ENCODE measurements at regions not wholly inside any gene's neighbourhood (a gene's known extent, or its start where the extent isn't known, plus 50 kb on each side); places are given as distances from the start of the nearest gene placed in this dataset.

- Histone ChIP-seq H3K4me3 (ENCODE audit: low read depth in 1 of 2, low read length in 2 of 2) (no peak overlapping the region), H3K27ac (ENCODE audit: low read depth, low read length) (no peak overlapping the region), H3K9me3 (ENCODE audit: control insufficient read depth in 1 of 2, low read length in 2 of 2) (peaks cover 0 to 3% of the 10 kb centered on the region in 2 donors), H3K36me3 (ENCODE audit: control insufficient read depth in 1 of 2, insufficient read depth in 2 of 2, low read length in 2 of 2) (no peaks in the 10 kb centered on the region), H3K9ac (ENCODE audit: low read depth in 1 of 2, low read length in 2 of 2) (no peak overlapping the region), H3K27me3 (ENCODE audit: control insufficient read depth in 1 of 2, insufficient read depth in 2 of 2, low read length in 2 of 2) (no peaks in the 10 kb centered on the region), H3K4me1 (ENCODE audit: control insufficient read depth in 1 of 2, insufficient read depth in 2 of 2, low read length in 2 of 2) (no peaks in the 10 kb centered on the region)
Measured at GRCh38 chr4:43855283-43855682, 593.3 kb downstream of the KCTD8 start.

GRCh38 chr4:43864616-43865146 lies 583.9 kb downstream of the KCTD8 start:
- no peaks in the 10 kb centered on the region for H3K36me3 ChIP-seq (ENCODE audit: control insufficient read depth in 1 of 2, insufficient read depth in 2 of 2, low read length in 2 of 2)

GRCh38 chr4:43867908-43868307 lies 580.7 kb downstream of the KCTD8 start:
- no peaks in the 10 kb centered on the region for H3K36me3 ChIP-seq (ENCODE audit: control insufficient read depth in 1 of 2, insufficient read depth in 2 of 2, low read length in 2 of 2)
- H3K9ac ChIP-seq (ENCODE audit: low read depth in 1 of 2, low read length in 2 of 2): no peak overlapping the region
- no peaks in the 10 kb centered on the region for H3K4me1 ChIP-seq (ENCODE audit: control insufficient read depth in 1 of 2, insufficient read depth in 2 of 2, low read length in 2 of 2)
- peaks cover 3 to 9% of the 10 kb centered on the region in 2 donors for H3K9me3 ChIP-seq (ENCODE audit: control insufficient read depth in 1 of 2, low read length in 2 of 2)
- no peak overlapping the region for H3K4me3 ChIP-seq (ENCODE audit: low read depth in 1 of 2, low read length in 2 of 2)
- H3K27me3 ChIP-seq (ENCODE audit: control insufficient read depth in 1 of 2, insufficient read depth in 2 of 2, low read length in 2 of 2): no peaks in the 10 kb centered on the region
- no peak overlapping the region for H3K27ac ChIP-seq (ENCODE audit: low read depth, low read length)

More at GRCh38 chr4:43864616-43865146, 583.9 kb downstream of the KCTD8 start:
- no peak overlapping the region for H3K9ac ChIP-seq (ENCODE audit: low read depth in 1 of 2, low read length in 2 of 2)
- H3K27ac ChIP-seq (ENCODE audit: low read depth, low read length): no peak overlapping the region
- peaks cover 3 to 7% of the 10 kb centered on the region in 2 donors for H3K9me3 ChIP-seq (ENCODE audit: control insufficient read depth in 1 of 2, low read length in 2 of 2)
- no peaks in the 10 kb centered on the region for H3K27me3 ChIP-seq (ENCODE audit: control insufficient read depth in 1 of 2, insufficient read depth in 2 of 2, low read length in 2 of 2)
- H3K4me1 ChIP-seq (ENCODE audit: control insufficient read depth in 1 of 2, insufficient read depth in 2 of 2, low read length in 2 of 2): no peaks in the 10 kb centered on the region
- H3K4me3 ChIP-seq (ENCODE audit: low read depth in 1 of 2, low read length in 2 of 2): no peak overlapping the region

GRCh38 chr4:43875655-43876054 lies 573.0 kb downstream of the KCTD8 start:
- no peaks in the 10 kb centered on the region for H3K36me3 ChIP-seq (ENCODE audit: control insufficient read depth in 1 of 2, insufficient read depth in 2 of 2, low read length in 2 of 2)
- H3K27me3 ChIP-seq (ENCODE audit: control insufficient read depth in 1 of 2, insufficient read depth in 2 of 2, low read length in 2 of 2): no peaks in the 10 kb centered on the region
- H3K4me1 ChIP-seq (ENCODE audit: control insufficient read depth in 1 of 2, insufficient read depth in 2 of 2, low read length in 2 of 2): no peaks in the 10 kb centered on the region
- no peak overlapping the region for H3K4me3 ChIP-seq (ENCODE audit: low read depth in 1 of 2, low read length in 2 of 2)
- no peak overlapping the region for H3K27ac ChIP-seq (ENCODE audit: low read depth, low read length)
- peaks cover 2 to 6% of the 10 kb centered on the region in 2 donors for H3K9me3 ChIP-seq (ENCODE audit: control insufficient read depth in 1 of 2, low read length in 2 of 2)
- no peak overlapping the region for H3K9ac ChIP-seq (ENCODE audit: low read depth in 1 of 2, low read length in 2 of 2)

- Histone ChIP-seq H3K4me1 (ENCODE audit: control insufficient read depth in 1 of 2, insufficient read depth in 2 of 2, low read length in 2 of 2) (no peaks in the 10 kb centered on the region), H3K9ac (ENCODE audit: low read depth in 1 of 2, low read length in 2 of 2) (no peak overlapping the region), H3K27ac (ENCODE audit: low read depth, low read length) (no peak overlapping the region), H3K9me3 (ENCODE audit: control insufficient read depth in 1 of 2, low read length in 2 of 2) (peaks cover 0 to 3% of the 10 kb centered on the region in 2 donors), H3K4me3 (ENCODE audit: low read depth in 1 of 2, low read length in 2 of 2) (no peak overlapping the region), H3K36me3 (ENCODE audit: control insufficient read depth in 1 of 2, insufficient read depth in 2 of 2, low read length in 2 of 2) (no peaks in the 10 kb centered on the region), H3K27me3 (ENCODE audit: control insufficient read depth in 1 of 2, insufficient read depth in 2 of 2, low read length in 2 of 2) (no peaks in the 10 kb centered on the region)
Measured at GRCh38 chr4:43882470-43882869, 566.1 kb downstream of the KCTD8 start.

GRCh38 chr4:43886196-43886595 lies 562.4 kb downstream of the KCTD8 start:
- H3K4me1 ChIP-seq (ENCODE audit: control insufficient read depth in 1 of 2, insufficient read depth in 2 of 2, low read length in 2 of 2): no peaks in the 10 kb centered on the region
- peaks cover 0 to 3% of the 10 kb centered on the region in 2 donors for H3K9me3 ChIP-seq (ENCODE audit: control insufficient read depth in 1 of 2, low read length in 2 of 2)
- no peak overlapping the region for H3K4me3 ChIP-seq (ENCODE audit: low read depth in 1 of 2, low read length in 2 of 2)
- no peak overlapping the region for H3K27ac ChIP-seq (ENCODE audit: low read depth, low read length)
- no peaks in the 10 kb centered on the region for H3K27me3 ChIP-seq (ENCODE audit: control insufficient read depth in 1 of 2, insufficient read depth in 2 of 2, low read length in 2 of 2)
- no peak overlapping the region for H3K9ac ChIP-seq (ENCODE audit: low read depth in 1 of 2, low read length in 2 of 2)
- H3K36me3 ChIP-seq (ENCODE audit: control insufficient read depth in 1 of 2, insufficient read depth in 2 of 2, low read length in 2 of 2): no peaks in the 10 kb centered on the region

GRCh38 chr4:43898836-43899235 lies 549.8 kb downstream of the KCTD8 start:
- Histone ChIP-seq H3K4me3 (ENCODE audit: low read depth in 1 of 2, low read length in 2 of 2) (no peak overlapping the region), H3K27ac (ENCODE audit: low read depth, low read length) (no peak overlapping the region), H3K9me3 (ENCODE audit: control insufficient read depth in 1 of 2, low read length in 2 of 2) (no peaks in the 10 kb centered on the region), H3K4me1 (ENCODE audit: control insufficient read depth in 1 of 2, insufficient read depth in 2 of 2, low read length in 2 of 2) (no peaks in the 10 kb centered on the region), H3K27me3 (ENCODE audit: control insufficient read depth in 1 of 2, insufficient read depth in 2 of 2, low read length in 2 of 2) (no peaks in the 10 kb centered on the region), H3K9ac (ENCODE audit: low read depth in 1 of 2, low read length in 2 of 2) (no peak overlapping the region), H3K36me3 (ENCODE audit: control insufficient read depth in 1 of 2, insufficient read depth in 2 of 2, low read length in 2 of 2) (no peaks in the 10 kb centered on the region)

GRCh38 chr4:43903456-43903855 lies 545.2 kb downstream of the KCTD8 start:
- peaks cover 0 to 7% of the 10 kb centered on the region in 2 donors for H3K9me3 ChIP-seq (ENCODE audit: control insufficient read depth in 1 of 2, low read length in 2 of 2)
- no peak overlapping the region for H3K4me3 ChIP-seq (ENCODE audit: low read depth in 1 of 2, low read length in 2 of 2)
- no peaks in the 10 kb centered on the region for H3K36me3 ChIP-seq (ENCODE audit: control insufficient read depth in 1 of 2, insufficient read depth in 2 of 2, low read length in 2 of 2)
- no peaks in the 10 kb centered on the region for H3K4me1 ChIP-seq (ENCODE audit: control insufficient read depth in 1 of 2, insufficient read depth in 2 of 2, low read length in 2 of 2)
- H3K27ac ChIP-seq (ENCODE audit: low read depth, low read length): no peak overlapping the region
- no peak overlapping the region for H3K9ac ChIP-seq (ENCODE audit: low read depth in 1 of 2, low read length in 2 of 2)
- no peaks in the 10 kb centered on the region for H3K27me3 ChIP-seq (ENCODE audit: control insufficient read depth in 1 of 2, insufficient read depth in 2 of 2, low read length in 2 of 2)

- Histone ChIP-seq H3K4me1 (ENCODE audit: control insufficient read depth in 1 of 2, insufficient read depth in 2 of 2, low read length in 2 of 2) (no peaks in the 10 kb centered on the region), H3K9ac (ENCODE audit: low read depth in 1 of 2, low read length in 2 of 2) (no peak overlapping the region), H3K4me3 (ENCODE audit: low read depth in 1 of 2, low read length in 2 of 2) (no peak overlapping the region), H3K9me3 (ENCODE audit: control insufficient read depth in 1 of 2, low read length in 2 of 2) (peaks cover 4 to 18% of the 10 kb centered on the region in 2 donors), H3K27me3 (ENCODE audit: control insufficient read depth in 1 of 2, insufficient read depth in 2 of 2, low read length in 2 of 2) (no peaks in the 10 kb centered on the region), H3K36me3 (ENCODE audit: control insufficient read depth in 1 of 2, insufficient read depth in 2 of 2, low read length in 2 of 2) (no peaks in the 10 kb centered on the region), H3K27ac (ENCODE audit: low read depth, low read length) (no peak overlapping the region)
Measured at GRCh38 chr4:43918377-43918776, 530.2 kb downstream of the KCTD8 start.

- H3K4me1 ChIP-seq (ENCODE audit: control insufficient read depth in 1 of 2, insufficient read depth in 2 of 2, low read length in 2 of 2): no peaks in the 10 kb centered on the region
- H3K36me3 ChIP-seq (ENCODE audit: control insufficient read depth in 1 of 2, insufficient read depth in 2 of 2, low read length in 2 of 2): no peaks in the 10 kb centered on the region
- no peak overlapping the region for H3K4me3 ChIP-seq (ENCODE audit: low read depth in 1 of 2, low read length in 2 of 2)
- H3K9ac ChIP-seq (ENCODE audit: low read depth in 1 of 2, low read length in 2 of 2): no peak overlapping the region
- no peak overlapping the region for H3K27ac ChIP-seq (ENCODE audit: low read depth, low read length)
- H3K27me3 ChIP-seq (ENCODE audit: control insufficient read depth in 1 of 2, insufficient read depth in 2 of 2, low read length in 2 of 2): no peaks in the 10 kb centered on the region
- peaks cover 0 to 3% of the 10 kb centered on the region in 2 donors for H3K9me3 ChIP-seq (ENCODE audit: control insufficient read depth in 1 of 2, low read length in 2 of 2)
Measured at GRCh38 chr4:43932448-43932847, 516.2 kb downstream of the KCTD8 start.

GRCh38 chr4:43943998-43944397 lies 504.6 kb downstream of the KCTD8 start:
- Histone ChIP-seq H3K9me3 (ENCODE audit: control insufficient read depth in 1 of 2, low read length in 2 of 2) (peaks cover 6% of the 10 kb centered on the region in 2 donors), H3K4me1 (ENCODE audit: control insufficient read depth in 1 of 2, insufficient read depth in 2 of 2, low read length in 2 of 2) (no peaks in the 10 kb centered on the region), H3K9ac (ENCODE audit: low read depth in 1 of 2, low read length in 2 of 2) (no peak overlapping the region), H3K27ac (ENCODE audit: low read depth, low read length) (no peak overlapping the region), H3K36me3 (ENCODE audit: control insufficient read depth in 1 of 2, insufficient read depth in 2 of 2, low read length in 2 of 2) (no peaks in the 10 kb centered on the region), H3K4me3 (ENCODE audit: low read depth in 1 of 2, low read length in 2 of 2) (no peak overlapping the region), H3K27me3 (ENCODE audit: control insufficient read depth in 1 of 2, insufficient read depth in 2 of 2, low read length in 2 of 2) (no peaks in the 10 kb centered on the region)

Measured in duodenal mucosa (tissue), 2 donors.